ENCODE measurements at regions not wholly inside any gene's neighbourhood (a gene's known extent, or its start where the extent isn't known, plus 50 kb on each side); places are given as distances from the start of the nearest gene placed in this dataset.

DNA sequence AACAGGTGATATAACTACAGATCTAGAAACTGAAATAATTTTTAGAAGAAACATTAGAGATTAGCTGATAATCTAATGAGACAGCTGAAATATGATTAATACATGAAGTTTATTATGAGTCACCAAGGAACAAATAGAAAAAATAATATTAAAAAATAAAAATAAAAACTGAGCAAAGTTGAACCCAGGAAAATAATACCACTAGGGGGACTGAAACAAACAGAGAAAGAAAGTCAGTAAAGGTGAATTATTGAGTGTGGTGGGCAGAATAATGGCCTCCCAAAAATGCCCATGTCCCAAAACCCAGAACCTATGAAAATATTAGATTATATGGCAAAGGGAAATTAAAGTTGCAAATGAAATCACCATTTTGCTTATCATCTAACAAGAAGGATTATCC, 820.7 kb upstream of the INTU start:
- ChIA-PET CTCF (no interaction called here), POLR2A (no interaction called here)
- no peak for DNase-seq
- no peak overlapping the region for H3K27ac ChIP-seq (ENCODE audit: insufficient read depth in 1 of 2, low read depth in 1 of 2, low read length in 2 of 2, poor library complexity in 1 of 2, severe bottlenecking in 2 of 2)
- no peaks in the 10 kb centered on the region for H3K27me3 ChIP-seq (replicated peaks in 2 of 5; ENCODE audit: control insufficient read depth in 4 of 5, insufficient read depth in 5 of 5, low read length in 4 of 5)
- no peaks in the 10 kb centered on the region for H3K4me1 ChIP-seq (ENCODE audit: control extremely low read depth in 1 of 4, control insufficient read depth in 4 of 4, insufficient read depth in 4 of 4, low read length in 3 of 4)
- no peaks in the 10 kb centered on the region for H3K9me3 ChIP-seq (ENCODE audit: control extremely low read depth in 1 of 5, control insufficient read depth in 4 of 5, insufficient read depth in 2 of 5, low read depth in 1 of 5, low read length in 4 of 5)
- no peaks in the 10 kb centered on the region for H3K36me3 ChIP-seq (ENCODE audit: control insufficient read depth in 4 of 4, insufficient read depth in 4 of 4, low read length in 3 of 4)
- H3K4me3 ChIP-seq (ENCODE audit: control insufficient read depth in 1 of 7, extremely low read depth in 1 of 7, insufficient read depth in 4 of 7, low read depth in 2 of 7, low read length in 6 of 7): no peak overlapping the region

DNA sequence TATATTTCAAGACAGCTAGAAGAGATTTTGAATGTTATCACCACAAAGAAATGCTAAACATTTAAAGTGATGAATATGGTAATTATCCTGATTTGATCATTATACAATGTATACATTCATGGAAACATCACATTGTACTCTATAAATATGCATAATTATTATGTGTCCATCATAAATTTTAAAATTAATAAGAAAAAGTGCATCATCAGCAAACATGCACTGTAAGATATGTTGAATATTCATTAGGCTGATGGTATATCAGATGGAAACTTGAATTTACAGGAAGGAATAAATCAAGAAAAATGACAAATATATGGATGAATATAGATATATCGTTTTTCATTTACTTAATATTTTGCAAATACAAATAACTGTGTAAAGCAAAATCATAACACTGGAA, 812.1 kb upstream of the INTU start:
- no peaks in the 10 kb centered on the region for H3K27me3 ChIP-seq (replicated peaks in 2 of 5; ENCODE audit: control insufficient read depth in 4 of 5, insufficient read depth in 5 of 5, low read length in 4 of 5)
- POLR2A ChIA-PET: no interaction called here
- no CpG with 5 or more reads among the region's 1 CpG for WGBS (ENCODE audit: insufficient coverage)

GRCh38 chr4:126821152-126821551, 811.6 kb upstream of the INTU start:
- Histone ChIP-seq H3K27me3 (replicated peaks in 2 of 5; ENCODE audit: control insufficient read depth in 4 of 5, insufficient read depth in 5 of 5, low read length in 4 of 5) (no peaks in the 10 kb centered on the region), H3K4me3 (ENCODE audit: control insufficient read depth in 1 of 7, extremely low read depth in 1 of 7, insufficient read depth in 4 of 7, low read depth in 2 of 7, low read length in 6 of 7) (no peak overlapping the region), H3K4me1 (ENCODE audit: control extremely low read depth in 1 of 4, control insufficient read depth in 4 of 4, insufficient read depth in 4 of 4, low read length in 3 of 4) (no peaks in the 10 kb centered on the region), H3K36me3 (ENCODE audit: control insufficient read depth in 4 of 4, insufficient read depth in 4 of 4, low read length in 3 of 4) (no peaks in the 10 kb centered on the region), H3K9me3 (ENCODE audit: control extremely low read depth in 1 of 5, control insufficient read depth in 4 of 5, insufficient read depth in 2 of 5, low read depth in 1 of 5, low read length in 4 of 5) (no peaks in the 10 kb centered on the region), H3K27ac (ENCODE audit: insufficient read depth in 1 of 2, low read depth in 1 of 2, low read length in 2 of 2, poor library complexity in 1 of 2, severe bottlenecking in 2 of 2) (no peak overlapping the region)
- no CpG with 5 or more reads among the region's 1 CpG for WGBS (ENCODE audit: insufficient coverage)
- CTCF ChIA-PET: no interaction called here
- POLR2A ChIA-PET: no interaction called here
- no peak for DNase-seq

More for the DNA sequence above, 812.1 kb upstream of the INTU start:
- Histone ChIP-seq H3K36me3 (ENCODE audit: control insufficient read depth in 4 of 4, insufficient read depth in 4 of 4, low read length in 3 of 4) (no peaks in the 10 kb centered on the region), H3K4me1 (ENCODE audit: control extremely low read depth in 1 of 4, control insufficient read depth in 4 of 4, insufficient read depth in 4 of 4, low read length in 3 of 4) (no peaks in the 10 kb centered on the region), H3K4me3 (ENCODE audit: control insufficient read depth in 1 of 7, extremely low read depth in 1 of 7, insufficient read depth in 4 of 7, low read depth in 2 of 7, low read length in 6 of 7) (no peak overlapping the region), H3K27ac (ENCODE audit: insufficient read depth in 1 of 2, low read depth in 1 of 2, low read length in 2 of 2, poor library complexity in 1 of 2, severe bottlenecking in 2 of 2) (no peak overlapping the region), H3K9me3 (ENCODE audit: control extremely low read depth in 1 of 5, control insufficient read depth in 4 of 5, insufficient read depth in 2 of 5, low read depth in 1 of 5, low read length in 4 of 5) (no peaks in the 10 kb centered on the region)
- no peak for DNase-seq
- CTCF ChIA-PET: no interaction called here

- DNase-seq: no peak
- Histone ChIP-seq H3K27ac (ENCODE audit: insufficient read depth in 1 of 2, low read depth in 1 of 2, low read length in 2 of 2, poor library complexity in 1 of 2, severe bottlenecking in 2 of 2) (no peak overlapping the region), H3K4me3 (ENCODE audit: control insufficient read depth in 1 of 7, extremely low read depth in 1 of 7, insufficient read depth in 4 of 7, low read depth in 2 of 7, low read length in 6 of 7) (no peak overlapping the region), H3K9me3 (ENCODE audit: control extremely low read depth in 1 of 5, control insufficient read depth in 4 of 5, insufficient read depth in 2 of 5, low read depth in 1 of 5, low read length in 4 of 5) (peaks cover 0 to 5% (median 0%) of the 10 kb centered on the region in 5 experiments), H3K36me3 (ENCODE audit: control insufficient read depth in 4 of 4, insufficient read depth in 4 of 4, low read length in 3 of 4) (no peaks in the 10 kb centered on the region), H3K4me1 (ENCODE audit: control extremely low read depth in 1 of 4, control insufficient read depth in 4 of 4, insufficient read depth in 4 of 4, low read length in 3 of 4) (no peaks in the 10 kb centered on the region), H3K27me3 (replicated peaks in 2 of 5; ENCODE audit: control insufficient read depth in 4 of 5, insufficient read depth in 5 of 5, low read length in 4 of 5) (no peaks in the 10 kb centered on the region)
- ChIA-PET CTCF (no interaction called here), POLR2A (no interaction called here)
- WGBS (ENCODE audit: insufficient coverage): no CpG with 5 or more reads among the region's 3 CpGs
These were observed 807.7 kb upstream of the INTU start for GRCh38 chr4:126825083-126825482.

GRCh38 chr4:126827669-126828068, 805.1 kb upstream of the INTU start:
- POLR2A ChIA-PET: no interaction called here
- H3K4me1 ChIP-seq (ENCODE audit: control extremely low read depth in 1 of 4, control insufficient read depth in 4 of 4, insufficient read depth in 4 of 4, low read length in 3 of 4): no peaks in the 10 kb centered on the region
- no peaks in the 10 kb centered on the region for H3K36me3 ChIP-seq (ENCODE audit: control insufficient read depth in 4 of 4, insufficient read depth in 4 of 4, low read length in 3 of 4)
- no peaks in the 10 kb centered on the region for H3K27me3 ChIP-seq (replicated peaks in 2 of 5; ENCODE audit: control insufficient read depth in 4 of 5, insufficient read depth in 5 of 5, low read length in 4 of 5)
- peaks cover 0 to 13% (median 0%) of the 10 kb centered on the region in 5 experiments for H3K9me3 ChIP-seq (ENCODE audit: control extremely low read depth in 1 of 5, control insufficient read depth in 4 of 5, insufficient read depth in 2 of 5, low read depth in 1 of 5, low read length in 4 of 5)
- CTCF ChIA-PET: no interaction called here
- H3K27ac ChIP-seq (ENCODE audit: insufficient read depth in 1 of 2, low read depth in 1 of 2, low read length in 2 of 2, poor library complexity in 1 of 2, severe bottlenecking in 2 of 2): no peak overlapping the region
- H3K4me3 ChIP-seq (ENCODE audit: control insufficient read depth in 1 of 7, extremely low read depth in 1 of 7, insufficient read depth in 4 of 7, low read depth in 2 of 7, low read length in 6 of 7): no peak overlapping the region
- no peak for DNase-seq
- WGBS (ENCODE audit: insufficient coverage): no CpG with 5 or more reads among the region's 2 CpGs

DNA sequence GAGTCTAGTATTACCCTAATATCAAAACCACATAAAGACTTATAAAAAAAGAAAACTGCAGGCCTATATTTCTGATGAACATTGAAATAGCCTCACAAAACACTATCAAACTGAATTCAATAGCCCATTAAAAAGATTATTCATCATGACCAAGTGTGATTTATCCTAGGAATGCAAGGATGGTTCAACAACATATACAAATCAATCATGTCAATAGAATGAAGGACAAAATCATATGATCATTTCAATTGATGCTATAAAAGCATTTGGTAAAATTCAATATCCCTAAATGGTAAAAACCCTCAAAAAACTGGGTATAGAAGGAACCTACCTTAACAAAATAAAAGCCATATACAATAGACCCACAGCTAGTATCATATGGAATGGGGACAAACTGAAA, 797.9 kb upstream of the INTU start:
- no peaks in the 10 kb centered on the region for H3K36me3 ChIP-seq (ENCODE audit: control insufficient read depth in 4 of 4, insufficient read depth in 4 of 4, low read length in 3 of 4)
- H3K27me3 ChIP-seq (replicated peaks in 2 of 5; ENCODE audit: control insufficient read depth in 4 of 5, insufficient read depth in 5 of 5, low read length in 4 of 5): no peaks in the 10 kb centered on the region
- POLR2A ChIA-PET: no interaction called here
- CTCF ChIA-PET: no interaction called here
- H3K4me1 ChIP-seq (ENCODE audit: control extremely low read depth in 1 of 4, control insufficient read depth in 4 of 4, insufficient read depth in 4 of 4, low read length in 3 of 4): no peaks in the 10 kb centered on the region
- no peak for DNase-seq
- H3K27ac ChIP-seq (ENCODE audit: insufficient read depth in 1 of 2, low read depth in 1 of 2, low read length in 2 of 2, poor library complexity in 1 of 2, severe bottlenecking in 2 of 2): no peak overlapping the region
- H3K4me3 ChIP-seq (ENCODE audit: control insufficient read depth in 1 of 7, extremely low read depth in 1 of 7, insufficient read depth in 4 of 7, low read depth in 2 of 7, low read length in 6 of 7): no peak overlapping the region
- H3K9me3 ChIP-seq (ENCODE audit: control extremely low read depth in 1 of 5, control insufficient read depth in 4 of 5, insufficient read depth in 2 of 5, low read depth in 1 of 5, low read length in 4 of 5): peaks cover 0 to 8% (median 0%) of the 10 kb centered on the region in 5 experiments

GRCh38 chr4:126838941-126839679, 793.6 kb upstream of the INTU start:
- Histone ChIP-seq H3K36me3 (ENCODE audit: control insufficient read depth in 4 of 4, insufficient read depth in 4 of 4, low read length in 3 of 4) (no peaks in the 10 kb centered on the region), H3K4me3 (ENCODE audit: control insufficient read depth in 1 of 7, extremely low read depth in 1 of 7, insufficient read depth in 4 of 7, low read depth in 2 of 7, low read length in 6 of 7) (no peak overlapping the region), H3K27ac (ENCODE audit: insufficient read depth in 1 of 2, low read depth in 1 of 2, low read length in 2 of 2, poor library complexity in 1 of 2, severe bottlenecking in 2 of 2) (no peak overlapping the region), H3K27me3 (replicated peaks in 2 of 5; ENCODE audit: control insufficient read depth in 4 of 5, insufficient read depth in 5 of 5, low read length in 4 of 5) (no peaks in the 10 kb centered on the region), H3K4me1 (ENCODE audit: control extremely low read depth in 1 of 4, control insufficient read depth in 4 of 4, insufficient read depth in 4 of 4, low read length in 3 of 4) (no peaks in the 10 kb centered on the region), H3K9me3 (ENCODE audit: control extremely low read depth in 1 of 5, control insufficient read depth in 4 of 5, insufficient read depth in 2 of 5, low read depth in 1 of 5, low read length in 4 of 5) (no peaks in the 10 kb centered on the region)
- CTCF ChIA-PET: no interaction called here
- WGBS (ENCODE audit: insufficient coverage): no CpG with 5 or more reads among the region's 3 CpGs
- POLR2A ChIA-PET: no interaction called here
- DNase-seq: no peak
